HG02938 (cell line): ENCODE measurements at regions not wholly inside any gene's neighbourhood (a gene's known extent, or its start where the extent isn't known, plus 50 kb on each side); places are given as distances from the start of the nearest gene placed in this dataset.
"Not testable (repeated sequence)": the region's sequence is repeated elsewhere in the genome, so short reads cannot be mapped to it uniquely, and the experiment has no call there.

ENCODE experiments used
- ATAC-seq: cut with Tn5 transposase; IDR thresholded peaks from one replicate; pipeline ENCODE4 v1.9.1; 2021; ENCODE audit warnings: mild to moderate bottlenecking, moderate library complexity; ENCODE audit not compliant: unreplicated experiment

GRCh38 chr3:88403319-88403718 is 253.6 kb downstream of the C3orf38 start:
- ATAC-seq, result no peak

GRCh38 chr3:88408097-88408496 is 258.3 kb downstream of the C3orf38 start:
- ATAC-seq, result no peak

GRCh38 chr3:88408935-88409334 is 259.2 kb downstream of the C3orf38 start:
- no peak for ATAC-seq

GRCh38 chr3:88410259-88410658 is 260.5 kb downstream of the C3orf38 start:
- ATAC-seq, result no peak

- no peak for ATAC-seq
Observed at GRCh38 chr3:88412346-88412745, 262.6 kb downstream of the C3orf38 start.

GRCh38 chr3:88416436-88416835 is 266.7 kb downstream of the C3orf38 start:
- no peak for ATAC-seq

GRCh38 chr3:88418219-88418618 is 268.5 kb downstream of the C3orf38 start:
- no peak for ATAC-seq

GRCh38 chr3:88433568-88433967 is 283.8 kb downstream of the C3orf38 start:
- ATAC-seq, result peak; percentile 95

GRCh38 chr3:88434001-88434400 is 284.2 kb downstream of the C3orf38 start:
- peak; percentile 31 for ATAC-seq

GRCh38 chr3:88440701-88441100 is 290.9 kb downstream of the C3orf38 start:
- ATAC-seq, result no peak

GRCh38 chr3:88443066-88443465 is 293.3 kb downstream of the C3orf38 start:
- no peak for ATAC-seq

GRCh38 chr3:88444251-88444650 is 294.5 kb downstream of the C3orf38 start:
- no peak for ATAC-seq

GRCh38 chr3:88452228-88452627 is 302.5 kb downstream of the C3orf38 start:
- no peak for ATAC-seq

- no peak for ATAC-seq
Observed at GRCh38 chr3:88460369-88460768, 310.6 kb downstream of the C3orf38 start.

GRCh38 chr3:88462230-88462629 is 312.5 kb downstream of the C3orf38 start:
- no peak for ATAC-seq

GRCh38 chr3:88467191-88467590 is 317.4 kb downstream of the C3orf38 start:
- ATAC-seq, result no peak

GRCh38 chr3:88469216-88469615 is 319.5 kb downstream of the C3orf38 start:
- ATAC-seq, result no peak

GRCh38 chr3:88478460-88478859 is 328.7 kb downstream of the C3orf38 start:
- no peak for ATAC-seq

- no peak for ATAC-seq
Observed at GRCh38 chr3:88480822-88481221, 331.1 kb downstream of the C3orf38 start.

- ATAC-seq, result no peak
Observed at GRCh38 chr3:88485001-88485400, 335.2 kb downstream of the C3orf38 start.

- ATAC-seq, result not testable (repeated sequence)
Observed at GRCh38 chr3:88508818-88509217, 359.1 kb downstream of the C3orf38 start.

GRCh38 chr3:88509582-88509981 is 359.8 kb downstream of the C3orf38 start:
- ATAC-seq, result no peak

GRCh38 chr3:88528494-88528893 is 378.7 kb downstream of the C3orf38 start:
- ATAC-seq, result no peak

- ATAC-seq, result no peak
Observed at GRCh38 chr3:88534534-88534933, 384.8 kb downstream of the C3orf38 start.
